Middle frontal gyrus (tissue), 1 donor: ENCODE measurements at regions not wholly inside any gene's neighbourhood (a gene's known extent, or its start where the extent isn't known, plus 50 kb on each side); places are given as distances from the start of the nearest gene placed in this dataset.

Experiments used
- DNase-seq: peaks from one replicate; pipeline ENCODE4 v3.0.0-alpha.2; 2015; ENCODE audit warnings: low spot score; ENCODE audit errors: extremely low spot score

DNA sequence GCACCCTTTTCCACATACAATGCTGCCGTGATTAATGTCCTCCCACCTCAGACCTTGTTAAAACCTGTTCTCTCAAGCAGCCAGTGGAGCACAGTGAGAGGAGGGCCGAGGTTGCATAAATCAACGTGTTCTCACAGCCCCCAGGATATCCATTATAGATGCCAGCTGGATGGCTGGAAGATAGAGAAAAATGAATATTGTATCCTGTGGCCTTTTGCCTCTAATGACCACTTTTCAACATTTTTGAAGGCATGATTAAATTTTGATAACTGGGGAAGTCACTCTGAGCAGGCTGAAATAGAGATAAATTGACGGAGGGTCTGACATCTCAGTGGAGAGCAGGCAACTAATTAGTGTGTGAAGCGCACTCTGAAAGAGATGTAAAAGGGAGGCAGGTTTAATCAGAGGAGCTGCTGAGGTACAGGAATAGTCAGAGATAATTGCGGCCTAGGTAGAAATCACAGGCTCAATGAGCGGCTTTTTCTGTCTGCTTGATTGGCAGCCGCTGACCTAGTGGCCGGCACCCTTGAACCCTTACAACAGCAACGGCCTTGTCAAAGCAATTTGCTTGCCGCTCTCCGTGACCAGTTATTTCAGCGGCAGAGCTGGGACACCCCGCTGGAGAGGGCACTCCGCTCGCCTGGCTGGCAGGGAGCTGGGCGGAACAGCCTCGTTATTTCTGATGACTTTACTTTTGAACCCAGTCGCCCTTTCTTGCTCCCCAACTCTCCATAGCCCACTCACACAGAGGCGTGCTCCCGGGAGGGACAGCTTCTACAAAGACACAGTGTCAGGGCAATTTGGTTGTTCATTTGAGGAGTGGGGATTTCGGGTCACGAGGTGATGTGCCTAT is 560.7 kb downstream of the PSAT1 start:
- no peak for DNase-seq

DNA sequence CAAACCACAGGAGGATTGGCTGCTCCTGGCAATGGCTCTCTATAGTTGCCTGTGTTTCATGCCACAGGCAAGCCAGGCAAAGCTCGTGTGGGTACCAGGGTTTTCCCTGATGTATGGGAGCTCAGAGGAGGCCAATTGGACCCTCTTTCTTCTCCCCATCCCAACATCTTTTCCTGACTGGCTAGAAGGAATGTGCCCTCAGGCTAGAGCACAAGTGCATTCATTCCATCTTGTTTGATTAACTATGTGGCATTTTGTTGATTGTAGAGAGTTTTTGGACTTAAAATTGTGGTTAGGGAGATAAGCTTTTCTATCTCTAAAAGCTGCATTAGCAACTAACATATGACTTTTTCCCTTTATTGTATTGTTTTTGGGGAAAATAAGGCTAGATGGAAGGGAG is 561.3 kb downstream of the PSAT1 start:
- DNase-seq, result no peak

DNA sequence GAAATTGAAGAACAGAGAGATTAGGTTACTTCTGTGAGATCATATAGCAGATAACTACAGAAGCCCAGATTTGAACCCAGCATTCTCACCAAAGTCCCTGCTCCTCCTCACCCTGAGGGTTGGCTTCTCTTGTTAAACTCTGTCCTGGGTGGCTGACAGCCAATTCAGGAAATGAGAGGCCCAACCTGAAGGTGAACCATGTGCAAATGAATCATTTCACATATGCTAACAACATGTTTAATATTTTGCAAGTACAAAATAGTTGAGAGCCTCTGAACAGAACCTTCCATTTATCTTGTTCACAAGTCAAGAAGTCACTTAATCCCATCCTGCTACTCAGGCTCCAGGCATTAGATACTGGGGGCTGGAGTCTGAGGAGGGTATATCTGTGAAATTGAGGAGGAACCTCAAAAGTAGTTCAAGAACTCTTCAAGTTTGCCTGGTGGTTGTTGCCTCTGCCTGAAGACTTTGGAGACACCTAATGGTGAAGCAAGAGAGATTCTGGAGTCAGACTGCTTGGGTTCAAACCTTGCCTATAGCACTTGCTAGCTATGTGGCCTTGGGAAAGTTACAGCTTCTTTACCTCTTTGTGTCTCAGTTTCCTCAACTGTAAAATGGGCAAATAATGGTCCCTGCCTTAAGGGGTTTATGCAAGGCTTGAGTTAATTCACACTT is 564.0 kb downstream of the PSAT1 start:
- no peak for DNase-seq

DNA sequence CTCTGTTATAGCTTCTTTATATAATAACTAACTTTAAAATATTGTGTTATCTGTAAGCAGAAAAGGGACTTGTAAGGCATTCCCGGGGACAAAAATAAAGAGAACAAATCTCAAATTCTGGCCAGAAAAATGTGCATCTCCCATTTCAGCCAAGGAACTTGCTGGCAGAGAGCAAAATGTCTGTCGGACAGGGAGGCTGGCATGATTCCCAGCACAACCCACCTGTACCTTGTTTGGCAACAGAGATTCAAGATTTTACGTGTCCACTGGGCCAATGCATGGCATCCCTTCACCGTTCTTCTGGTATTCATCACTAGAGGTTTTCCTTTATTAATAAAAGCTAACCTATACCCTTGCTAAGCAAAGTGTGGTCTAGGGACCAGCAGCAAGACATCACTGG is 566.6 kb downstream of the PSAT1 start:
- no peak for DNase-seq

DNA sequence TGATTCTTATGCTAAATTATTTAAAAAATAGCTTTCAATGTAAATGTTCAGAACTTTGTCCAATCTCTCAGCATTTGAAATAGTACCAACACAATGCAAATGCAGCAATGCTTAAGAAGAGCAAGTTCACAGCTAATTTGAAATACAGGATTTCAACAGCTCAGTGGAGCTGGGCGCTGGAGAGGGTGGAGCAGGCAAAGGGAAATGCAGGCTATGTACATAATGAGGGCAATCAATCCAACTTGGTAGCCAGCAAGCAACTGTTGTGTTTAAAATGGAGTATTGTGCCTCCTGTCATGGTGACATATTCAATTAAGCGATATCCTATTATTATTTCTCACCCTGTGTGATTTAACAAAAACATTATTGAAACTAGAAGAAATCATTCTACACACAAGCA is 568.8 kb downstream of the PSAT1 start:
- DNase-seq, result no peak

DNA sequence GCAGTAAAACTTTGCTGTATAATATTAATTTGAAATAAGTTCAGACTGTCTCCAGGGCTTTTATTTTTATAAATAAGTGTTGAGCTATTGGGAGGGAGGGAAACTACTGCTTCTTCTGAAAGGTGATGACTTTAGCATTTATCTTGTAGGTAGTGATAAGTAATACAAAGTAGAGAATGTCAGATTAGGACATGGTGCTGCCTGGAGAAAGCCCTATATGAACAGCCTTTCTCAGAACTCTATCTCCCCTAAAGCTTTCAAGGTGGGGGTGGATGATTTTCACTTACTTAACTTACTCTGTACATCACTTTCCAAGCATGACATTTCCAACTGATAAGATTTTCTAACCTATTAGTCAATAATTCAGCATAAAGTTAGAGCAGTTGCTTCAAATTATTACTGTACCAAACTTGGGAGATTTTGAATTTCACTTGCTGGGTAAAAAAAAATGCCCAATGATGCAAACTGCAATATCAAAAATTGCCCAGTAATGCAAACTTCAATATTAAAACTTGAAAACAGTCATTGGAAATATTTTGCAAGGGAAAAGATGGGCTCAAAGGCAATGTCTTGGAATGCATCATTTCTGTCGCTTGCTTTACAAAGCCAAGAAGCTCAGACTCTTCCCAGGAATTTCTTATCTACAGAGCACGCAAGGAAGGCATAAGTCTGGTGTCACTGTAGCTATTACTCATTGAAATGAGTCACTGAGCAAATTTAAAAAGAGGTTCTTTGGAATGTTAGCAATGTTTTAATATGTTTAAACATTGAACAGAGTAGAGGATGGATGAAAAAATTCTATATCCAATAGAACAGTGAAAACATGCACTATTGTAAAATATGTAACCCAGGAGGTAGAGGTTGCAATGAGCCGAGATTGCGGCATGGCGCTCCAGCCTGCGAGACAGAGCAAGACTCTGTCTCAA is 569.5 kb downstream of the PSAT1 start:
- no peak for DNase-seq

DNA sequence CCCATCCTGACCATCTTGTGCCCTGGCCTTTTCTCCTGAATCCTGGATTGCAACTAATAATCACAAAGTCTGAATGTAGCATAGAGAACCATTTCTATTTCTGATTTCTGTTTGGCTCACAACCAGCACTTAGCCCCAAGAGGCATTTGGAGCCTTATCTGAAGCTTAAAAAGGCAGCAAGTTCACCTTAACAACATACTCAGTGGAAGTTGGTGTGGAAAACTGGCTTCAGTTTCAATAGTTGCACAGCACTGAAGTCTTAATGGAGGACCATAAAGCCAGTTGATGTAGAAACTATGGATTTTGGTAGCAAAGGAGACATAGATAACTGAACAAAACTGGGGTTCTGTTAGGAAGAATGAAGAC is 574.1 kb downstream of the PSAT1 start:
- DNase-seq, result no peak

DNA sequence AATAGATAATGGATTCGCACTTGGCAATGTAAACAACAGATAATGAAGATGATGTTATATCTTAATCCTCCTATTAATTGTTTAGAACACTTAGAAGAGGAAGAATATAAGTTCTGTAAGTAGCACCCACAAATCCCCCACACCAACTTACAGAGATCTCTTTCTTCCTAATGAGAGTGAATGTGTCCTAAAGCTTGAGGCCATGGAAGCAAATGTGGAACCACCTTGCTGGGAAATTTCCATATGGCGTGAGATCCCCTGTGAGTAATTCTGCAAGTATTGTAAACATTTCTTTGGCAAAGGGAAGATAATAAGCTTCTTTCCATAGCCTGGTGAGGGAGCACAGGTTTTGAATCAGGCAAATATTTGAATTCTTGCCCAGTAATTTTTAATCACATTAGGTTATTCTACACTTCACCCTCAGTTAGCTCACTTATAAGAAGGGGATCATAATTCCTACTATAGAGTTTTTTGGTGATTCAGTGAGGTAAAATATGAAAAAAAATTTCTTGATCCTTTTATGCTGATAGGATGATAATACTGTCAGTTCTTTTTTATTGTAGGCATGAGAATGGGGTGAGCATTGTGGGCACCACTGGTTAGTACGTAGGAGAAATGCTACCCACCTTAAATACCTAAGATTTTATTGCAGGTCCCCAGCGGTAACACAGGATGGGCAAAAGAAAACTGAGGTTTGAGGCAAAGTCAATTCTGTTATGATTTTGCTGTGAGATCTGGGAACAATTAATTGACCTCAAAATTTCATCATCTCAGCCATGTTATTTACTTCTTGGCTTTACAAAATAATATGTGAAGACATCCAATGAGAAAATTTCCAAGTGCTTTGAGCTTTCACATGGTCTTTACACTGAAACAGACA is 574.8 kb downstream of the PSAT1 start:
- no peak for DNase-seq

DNA sequence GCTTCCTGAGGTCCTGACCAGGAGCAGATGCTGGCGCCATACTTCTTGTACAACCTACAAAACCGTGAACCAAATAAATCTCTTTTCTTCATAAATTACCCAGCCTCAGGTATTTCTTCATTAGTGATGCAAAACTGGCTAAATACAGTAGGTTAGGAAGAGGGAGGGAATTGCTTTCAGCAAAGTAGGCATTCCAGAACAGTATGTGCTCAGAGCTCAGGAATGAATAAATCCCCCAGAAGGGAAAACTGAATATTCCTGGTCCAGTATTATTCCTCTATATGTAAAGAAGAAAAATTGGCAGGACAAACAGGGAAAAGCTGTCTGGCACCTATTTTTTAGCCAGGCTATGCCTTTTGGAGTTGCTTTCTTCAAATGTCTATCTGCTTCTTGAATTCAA is 577.1 kb downstream of the PSAT1 start:
- DNase-seq, result no peak

DNA sequence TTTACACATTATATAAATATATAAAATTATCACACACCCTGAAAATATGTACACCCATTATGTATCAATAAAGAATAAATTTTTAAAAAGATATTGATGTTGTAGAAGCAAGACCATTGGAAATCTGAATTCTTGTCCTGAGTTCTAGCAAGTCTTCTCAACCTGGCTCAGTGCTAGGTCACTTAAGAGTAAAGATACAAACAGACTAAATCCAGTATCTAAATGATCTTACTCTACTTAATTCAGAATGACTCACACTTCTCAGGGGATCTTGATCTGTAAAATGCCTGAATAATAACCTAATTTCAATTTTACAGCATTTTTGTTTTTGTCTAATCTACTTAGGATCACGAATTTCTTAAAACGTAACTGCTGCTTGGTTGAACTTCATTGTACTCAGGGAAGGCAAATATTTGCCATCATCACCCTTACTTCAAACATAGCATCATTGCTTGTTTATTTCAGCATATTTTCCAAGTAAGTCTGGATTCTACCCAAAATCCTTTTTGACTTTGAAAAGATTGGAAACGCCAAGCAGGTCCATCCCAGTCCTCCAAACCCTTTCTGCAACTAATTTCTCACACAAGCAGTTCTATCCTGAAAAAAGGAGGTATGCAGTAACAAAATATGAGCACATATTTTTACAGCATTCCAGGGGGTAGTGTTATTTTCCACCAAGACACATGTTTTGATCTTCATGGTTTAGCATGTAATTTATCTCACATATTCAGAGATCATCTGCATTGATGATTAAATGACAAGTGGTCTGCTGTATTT is 582.6 kb downstream of the PSAT1 start:
- no peak for DNase-seq

DNA sequence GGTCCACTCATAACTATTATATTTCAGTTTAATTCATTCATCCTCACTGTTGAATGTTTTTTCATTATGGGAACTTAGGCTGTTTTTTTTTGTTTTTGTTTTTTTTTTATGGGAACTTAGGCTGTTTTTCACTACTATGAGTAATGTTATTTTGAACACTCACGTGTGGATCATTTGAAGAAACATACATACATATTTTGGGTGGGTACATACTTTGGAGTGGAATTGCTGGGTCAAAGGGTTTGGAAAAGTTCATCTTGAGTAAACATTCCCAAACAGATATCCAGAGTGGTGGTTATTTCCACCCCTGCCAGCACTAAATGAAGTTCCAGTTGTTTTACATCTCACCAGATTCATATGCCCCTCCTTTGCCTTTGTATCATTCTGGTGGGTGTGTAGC is 584.4 kb downstream of the PSAT1 start:
- DNase-seq, result no peak

DNA sequence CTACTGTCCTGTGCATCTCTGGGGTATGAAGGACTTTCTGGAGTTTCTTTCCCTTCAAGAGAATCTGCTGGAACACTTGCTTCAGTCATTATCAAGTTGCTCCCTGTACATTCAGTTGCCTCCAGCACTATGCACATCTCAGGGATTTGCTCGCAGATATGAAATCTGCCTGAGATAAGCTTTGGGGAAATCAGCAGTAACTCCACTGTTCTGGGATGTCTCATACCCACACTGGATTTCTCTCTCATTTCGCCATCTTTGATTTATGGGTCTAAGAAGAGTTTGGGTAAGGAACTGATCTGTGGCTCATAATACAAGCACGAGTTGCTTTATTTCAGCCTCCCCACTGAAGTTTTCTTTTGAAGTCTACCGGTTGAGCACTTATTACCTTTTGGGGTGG is 585.6 kb downstream of the PSAT1 start:
- no peak for DNase-seq

DNA sequence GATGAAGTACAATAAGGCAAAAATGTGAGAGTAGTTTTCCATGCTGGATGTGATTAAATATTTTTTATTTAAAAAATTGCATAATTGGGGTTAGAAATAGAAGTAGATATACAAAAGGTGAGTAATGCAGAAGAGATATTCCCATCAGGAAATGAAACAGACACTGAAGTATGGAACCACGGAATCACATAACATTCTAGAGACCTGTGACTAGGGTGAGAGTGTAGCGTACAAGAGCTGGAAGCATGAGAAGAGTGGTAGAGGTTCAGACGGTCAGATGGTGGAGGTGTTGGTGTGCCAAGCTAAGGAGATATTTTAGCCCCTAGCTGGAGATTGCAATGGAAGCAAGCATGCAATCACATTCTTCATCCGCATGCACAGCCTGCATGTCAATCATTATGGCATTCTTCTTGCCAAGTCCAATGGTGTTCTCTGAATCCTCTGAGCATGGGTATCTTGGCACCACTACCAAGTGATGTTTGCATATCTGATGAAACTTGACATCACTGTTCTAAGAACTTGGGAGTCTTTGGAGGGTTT is 587.8 kb downstream of the PSAT1 start:
- DNase-seq, result no peak

DNA sequence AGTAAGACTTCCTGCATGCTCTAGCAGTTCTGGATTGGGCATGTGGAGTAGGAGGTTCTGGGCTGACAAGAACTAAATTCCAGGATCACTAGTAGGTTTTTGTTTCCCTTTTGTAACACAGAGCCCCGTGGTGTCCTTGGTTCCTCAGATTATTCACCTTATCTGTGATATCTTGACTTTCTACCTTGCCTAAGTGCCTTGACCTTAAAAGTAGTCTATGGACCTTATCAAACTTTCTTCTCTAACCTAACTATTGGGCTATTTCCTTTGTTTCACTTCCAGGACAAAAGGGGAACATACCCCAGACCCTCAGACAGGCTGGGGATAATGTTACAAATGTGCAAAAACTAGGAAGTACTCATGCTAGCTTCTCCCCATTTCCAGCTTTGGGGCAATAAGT is 595.3 kb downstream of the PSAT1 start:
- no peak for DNase-seq

DNA sequence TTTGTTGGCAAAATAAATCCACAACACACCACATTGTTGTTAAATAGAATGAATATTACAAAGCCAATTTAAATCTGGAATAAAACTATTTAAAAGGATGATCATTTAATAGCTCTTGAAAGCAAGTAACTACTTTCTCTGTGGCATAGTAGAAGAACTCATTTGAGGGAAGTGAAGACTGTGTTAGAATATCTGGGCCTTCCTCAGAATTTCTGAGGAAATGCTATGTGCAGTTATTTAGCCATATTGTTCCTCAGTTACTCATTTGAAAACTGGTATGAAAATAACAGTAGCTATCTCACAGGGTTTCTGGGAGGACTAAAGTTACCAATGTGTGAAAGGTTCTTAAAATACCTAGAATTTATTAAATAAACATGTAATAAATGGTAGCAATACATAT is 595.8 kb downstream of the PSAT1 start:
- DNase-seq, result no peak

DNA sequence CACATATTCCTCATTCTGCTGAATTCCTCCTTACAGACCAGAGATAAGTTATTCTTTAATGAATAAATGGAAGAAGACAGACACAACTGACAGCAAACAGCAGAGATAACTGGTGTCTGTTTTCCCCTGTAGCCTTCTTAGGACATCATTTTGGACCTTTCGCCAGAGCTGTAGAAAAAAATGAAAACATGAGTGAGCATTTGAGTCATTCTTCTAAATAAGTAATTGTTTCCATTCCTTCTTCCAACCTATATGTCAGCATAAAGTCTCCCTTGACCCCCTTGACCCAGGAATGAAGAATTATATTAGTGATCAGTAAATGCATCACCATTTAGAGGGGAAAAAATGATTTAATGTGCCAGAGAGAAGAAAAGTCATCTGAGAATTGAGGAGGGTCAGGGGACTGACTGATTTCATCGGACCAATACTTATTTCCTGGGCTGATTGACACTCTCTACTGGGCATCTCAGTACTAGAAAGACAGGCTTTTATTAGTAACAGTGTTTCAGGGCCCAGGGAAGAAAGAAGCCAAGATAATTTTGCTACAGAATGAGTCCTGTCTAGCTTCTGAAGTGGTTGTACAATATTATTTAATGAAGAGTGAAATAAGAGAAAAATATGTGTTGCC is 597.0 kb downstream of the PSAT1 start:
- DNase-seq, result no peak

DNA sequence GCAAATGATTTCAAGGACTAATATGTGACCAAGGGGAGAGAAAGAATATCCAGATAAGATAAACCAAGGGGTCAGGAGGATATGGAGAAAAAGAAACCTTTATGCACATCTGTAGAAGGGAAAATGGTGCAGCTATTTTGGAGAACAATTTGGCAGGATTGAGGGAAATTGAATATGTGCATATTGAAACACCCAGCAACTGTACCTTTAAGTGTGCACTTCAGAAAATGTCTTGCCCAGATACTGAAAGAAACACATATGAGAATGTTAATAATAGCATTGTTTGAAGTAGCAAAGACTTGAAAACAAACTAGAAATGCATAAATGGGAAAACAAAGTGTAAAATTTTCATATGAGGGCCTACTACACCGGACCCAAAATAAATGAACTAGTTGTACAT is 599.6 kb downstream of the PSAT1 start:
- no peak for DNase-seq

DNA sequence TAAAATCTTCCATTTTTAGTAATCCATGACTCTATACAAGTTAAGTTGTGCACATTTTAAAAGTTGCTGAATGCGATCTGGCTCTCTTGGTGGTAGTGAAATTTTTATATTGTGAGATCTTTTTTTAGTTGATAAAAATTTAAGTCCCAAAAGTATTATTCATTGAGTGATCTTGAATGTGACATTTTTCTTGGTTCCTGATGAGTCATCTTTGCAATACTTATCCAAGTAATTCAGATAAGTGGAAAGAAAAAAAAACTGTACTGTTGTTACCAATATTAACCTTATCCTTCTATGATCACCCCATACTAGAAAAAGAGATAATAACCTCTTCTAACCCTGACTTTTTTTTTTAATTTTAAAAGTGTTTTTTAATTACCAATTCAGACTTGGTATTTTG is 601.3 kb downstream of the PSAT1 start:
- no peak for DNase-seq

DNA sequence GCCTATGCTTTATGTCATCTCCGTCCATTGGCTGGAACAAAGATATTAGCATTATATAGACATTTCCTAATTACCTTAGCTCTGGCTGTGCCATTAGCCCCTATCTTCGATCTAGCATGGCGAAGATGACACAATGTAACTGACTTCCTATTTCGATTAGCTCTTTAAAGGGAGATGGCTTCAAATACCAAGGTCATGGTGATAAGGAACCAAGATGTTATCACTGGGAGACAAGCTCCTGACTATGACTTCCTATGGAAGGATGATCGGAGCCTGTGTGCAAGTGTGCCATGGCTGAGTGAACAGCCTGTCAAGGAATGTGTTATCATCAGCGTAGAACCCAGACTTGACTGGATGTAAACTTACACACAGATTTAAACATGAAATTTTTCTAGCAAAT is 602.1 kb downstream of the PSAT1 start:
- no peak for DNase-seq

DNA sequence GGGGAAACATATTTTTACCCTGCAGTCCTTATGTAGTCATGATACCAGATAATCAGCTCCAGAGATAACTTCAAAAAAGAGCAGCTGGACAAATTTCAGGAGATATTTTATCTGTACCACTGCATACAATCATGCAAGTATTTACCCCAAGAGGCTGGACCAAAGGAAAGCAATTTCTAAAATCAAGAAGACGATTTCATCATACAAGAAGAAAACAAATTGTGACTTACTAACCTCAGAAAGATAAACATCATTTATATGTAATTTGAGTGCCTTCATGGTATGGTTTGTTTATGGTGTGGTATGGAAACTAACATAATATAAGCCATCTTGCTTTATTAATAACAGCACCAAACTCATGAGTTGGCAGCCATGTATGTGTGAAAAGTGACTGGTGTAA is 603.6 kb downstream of the PSAT1 start:
- no peak for DNase-seq
